HG03342 (cell line): ENCODE measurements at regions not wholly inside any gene's neighbourhood (a gene's known extent, or its start where the extent isn't known, plus 50 kb on each side); places are given as distances from the start of the nearest gene placed in this dataset.
"Not testable (repeated sequence)": the region's sequence is repeated elsewhere in the genome, so short reads cannot be mapped to it uniquely, and the experiment has no call there.

Source experiments
- ATAC-seq: cut with Tn5 transposase; IDR thresholded peaks from one replicate; pipeline ENCODE4 v1.9.1; 2021; ENCODE audit warnings: mild to moderate bottlenecking, moderate library complexity; ENCODE audit not compliant: unreplicated experiment

- ATAC-seq, result no peak
These were observed 1017.4 kb upstream of the MANEA start for GRCh38 chr6:94559829-94560537.

GRCh38 chr6:94557207-94557606 lies 1020.1 kb upstream of the MANEA start:
- ATAC-seq, result not testable (repeated sequence)

GRCh38 chr6:94548201-94548600 lies 1029.1 kb upstream of the MANEA start:
- no peak for ATAC-seq

GRCh38 chr6:94535798-94536197 lies 1041.5 kb upstream of the MANEA start:
- ATAC-seq, result no peak

GRCh38 chr6:94511502-94512088 lies 1065.7 kb upstream of the MANEA start:
- ATAC-seq, result no peak

GRCh38 chr6:94510877-94511276 lies 1066.5 kb upstream of the MANEA start:
- no peak for ATAC-seq

GRCh38 chr6:94501516-94501915 lies 1075.8 kb upstream of the MANEA start:
- ATAC-seq, result no peak

GRCh38 chr6:94498099-94498498 lies 1078.7 kb upstream of the EPHA7 start:
- no peak for ATAC-seq

- ATAC-seq, result no peak
These were observed 1075.1 kb upstream of the EPHA7 start for GRCh38 chr6:94494500-94494899.

GRCh38 chr6:94487371-94487770 lies 1068.0 kb upstream of the EPHA7 start:
- ATAC-seq, result no peak

GRCh38 chr6:94478133-94479005 lies 1059.0 kb upstream of the EPHA7 start:
- no peak for ATAC-seq

- no peak for ATAC-seq
These were observed 1049.5 kb upstream of the EPHA7 start for GRCh38 chr6:94468830-94469229.

GRCh38 chr6:94464018-94464510 lies 1044.7 kb upstream of the EPHA7 start:
- ATAC-seq, result no peak

- ATAC-seq, result no peak
These were observed 1043.9 kb upstream of the EPHA7 start for GRCh38 chr6:94463306-94463705.

- no peak for ATAC-seq
These were observed 1042.9 kb upstream of the EPHA7 start for GRCh38 chr6:94462231-94462630.

- no peak for ATAC-seq
These were observed 1036.9 kb upstream of the EPHA7 start for GRCh38 chr6:94456266-94456665.

GRCh38 chr6:94454231-94454630 lies 1034.9 kb upstream of the EPHA7 start:
- ATAC-seq, result no peak

- ATAC-seq, result no peak
These were observed 1026.8 kb upstream of the EPHA7 start for GRCh38 chr6:94446120-94446519.

- ATAC-seq, result no peak
These were observed 1024.3 kb upstream of the EPHA7 start for GRCh38 chr6:94443701-94444100.

- no peak for ATAC-seq
These were observed 1005.3 kb upstream of the EPHA7 start for GRCh38 chr6:94424692-94425091.

GRCh38 chr6:94417363-94417762 lies 998.0 kb upstream of the EPHA7 start:
- no peak for ATAC-seq

- no peak for ATAC-seq
These were observed 994.7 kb upstream of the EPHA7 start for GRCh38 chr6:94414041-94414440.
